IMR-90 (cell line): ENCODE measurements at regions not wholly inside any gene's neighbourhood (a gene's known extent, or its start where the extent isn't known, plus 50 kb on each side); places are given as distances from the start of the nearest gene placed in this dataset.

Experiments
- ATAC-seq: fragments of 200-7000 bp; cut with Tn5 transposase; 2 replicates; pipeline ENCODE4 v1.9.1; 2020; ENCODE audit warnings: low read depth, mild to moderate bottlenecking, moderate library complexity
- BruUV-seq: library from RNA; stranded (reverse); fragments of 400-500 nt; replicated peaks from 2 replicates; lab custom pipeline; 2021; lab: Mats Ljungman, UMichigan
- CTCF ChIA-PET: fragments of 300-600 bp; formaldehyde crosslinking; extraction: SDS; loops from one replicate; lab custom pipeline; 2021; ENCODE audit warnings: antibody characterized with exemption; lab: Yijun Ruan, JAX
- POLR2A ChIA-PET: fragments of 300-600 bp; sonication (Branson Sonifier 250); formaldehyde crosslinking; loops from one replicate; lab custom pipeline; 2022; ENCODE audit warnings: antibody characterized with exemption; ENCODE audit not compliant: unreplicated experiment; lab: Charles Lee
- DNase-seq: peaks from one replicate; pipeline ENCODE4 v3.0.0; 2013
- H2AFZ ChIP-seq: replicated peaks from 2 replicates; pipeline ENCODE3; 2013; ENCODE audit warnings: low read length, mild to moderate bottlenecking; ENCODE audit not compliant: poor library complexity
- H2AK5ac ChIP-seq: 2 replicates; pipeline ENCODE4 v1.6.1; 2013; ENCODE audit warnings: low read depth, low read length, inconsistent platforms
- H2AK9ac ChIP-seq: replicated peaks from 2 replicates; pipeline ENCODE3; 2013; ENCODE audit warnings: mild to moderate bottlenecking, low read depth, low read length, moderate library complexity; ENCODE audit not compliant: poor library complexity
- H2BK120ac ChIP-seq: 2 replicates; pipeline ENCODE4 v1.6.1; 2013; ENCODE audit warnings: low read depth, low read length, inconsistent platforms
- H2BK15ac ChIP-seq: 3 replicates; pipeline ENCODE4 v1.6.1; 2013; ENCODE audit warnings: low read depth, low read length, inconsistent platforms
- H2BK20ac ChIP-seq: 2 replicates; pipeline ENCODE4 v1.6.1; 2013; ENCODE audit warnings: low read depth, mild to moderate bottlenecking, inconsistent platforms, low read length, moderate library complexity
- H2BK5ac ChIP-seq: 2 replicates; pipeline ENCODE4 v1.6.1; 2013; ENCODE audit warnings: mild to moderate bottlenecking, low read depth, low read length, inconsistent platforms; ENCODE audit not compliant: poor library complexity, severe bottlenecking
- H3K14ac ChIP-seq: replicated peaks from 2 replicates; pipeline ENCODE4 v1.6.1; 2013; ENCODE audit warnings: low read depth, low read length, inconsistent platforms
- H3K18ac ChIP-seq: 2 replicates; pipeline ENCODE4 v1.6.1; 2013; ENCODE audit warnings: low read depth, low read length, control low read depth
- H3K23ac ChIP-seq: 2 replicates; pipeline ENCODE4 v1.6.1; 2013; ENCODE audit warnings: low read depth, low read length, inconsistent platforms
- H3K27ac ChIP-seq: 2 replicates; pipeline ENCODE4 v1.5.1; 2013; ENCODE audit warnings: mild to moderate bottlenecking, control low read depth, low read length; ENCODE audit not compliant: insufficient read depth
- H3K27me3 ChIP-seq: 2 replicates; pipeline ENCODE4 v1.6.1; 2013; ENCODE audit warnings: low read length; ENCODE audit not compliant: control insufficient read depth, insufficient read depth
- H3K36me3 ChIP-seq: 2 replicates; pipeline ENCODE4 v1.6.1; 2013; ENCODE audit warnings: low read length, mixed read lengths; ENCODE audit not compliant: control insufficient read depth, insufficient read depth
- H3K4ac ChIP-seq: 2 replicates; pipeline ENCODE4 v1.6.1; 2013; ENCODE audit warnings: low read depth, low read length, inconsistent platforms
- H3K4me1 ChIP-seq: 2 replicates; pipeline ENCODE4 v1.6.1; 2013; ENCODE audit warnings: low read length, mixed read lengths; ENCODE audit not compliant: control insufficient read depth, insufficient read depth
- H3K4me2 ChIP-seq: 2 replicates; pipeline ENCODE4 v1.6.1; 2013; ENCODE audit warnings: low read depth, mild to moderate bottlenecking, control low read depth, low read length, moderate library complexity
- H3K4me3 ChIP-seq: 2 replicates; pipeline ENCODE4 v1.5.1; 2013; ENCODE audit warnings: low read depth, mild to moderate bottlenecking, control low read depth, low read length, moderate library complexity; ENCODE audit not compliant: insufficient read depth
- H3K56ac ChIP-seq: 2 replicates; pipeline ENCODE4 v1.6.1; 2013; ENCODE audit warnings: low read length, inconsistent platforms; ENCODE audit not compliant: insufficient read depth; ENCODE audit errors: extremely low read depth
- H3K79me1 ChIP-seq, 2 experiments: 2 replicates each; pipeline ENCODE4 v1.6.1; 2013; ENCODE audit warnings: low read length in 2 of 2, inconsistent platforms in 1 of 2, low read depth in 1 of 2
- H3K9ac ChIP-seq: 2 replicates; pipeline ENCODE4 v1.6.1; 2013; ENCODE audit warnings: low read depth, low read length, control low read depth
- H3K9me1 ChIP-seq: 2 replicates; pipeline ENCODE4 v1.6.1; 2013; ENCODE audit warnings: low read length, inconsistent platforms; ENCODE audit not compliant: insufficient read depth
- H3K9me3 ChIP-seq: 2 replicates; pipeline ENCODE4 v1.6.1; 2013; ENCODE audit warnings: low read length; ENCODE audit not compliant: control insufficient read depth, insufficient read depth
- H4K20me1 ChIP-seq: 2 replicates; pipeline ENCODE4 v1.6.1; 2013; ENCODE audit warnings: low read length, inconsistent platforms; ENCODE audit not compliant: insufficient read depth
- H4K5ac ChIP-seq: 2 replicates; pipeline ENCODE4 v1.6.1; 2013; ENCODE audit warnings: mild to moderate bottlenecking, low read depth, low read length, control low read depth
- H4K8ac ChIP-seq, 2 experiments: 2 replicates each; pipeline ENCODE4 v1.6.1; 2013; ENCODE audit warnings: low read depth in 2 of 2, low read length in 2 of 2, control low read depth in 1 of 2, inconsistent platforms in 1 of 2
- H4K91ac ChIP-seq: 2 replicates; pipeline ENCODE4 v1.6.1; 2013; ENCODE audit warnings: low read depth, low read length, inconsistent platforms; ENCODE audit not compliant: insufficient read depth
- BHLHE40 ChIP-seq: fragments of 150-350 bp; IDR thresholded peaks from 2 replicates; pipeline ENCODE4 v1.6.1; 2016; ENCODE audit warnings: mild to moderate bottlenecking, low read depth, low read length
- CEBPB ChIP-seq: IDR thresholded peaks from 2 replicates; pipeline ENCODE4 v1.6.1; 2012; ENCODE audit warnings: low read depth, low read length, improper control_type of control experiment
- CHD1 ChIP-seq: IDR thresholded peaks from 2 replicates; pipeline ENCODE4 v1.6.1; 2012; ENCODE audit warnings: low read depth, low read length, improper control_type of control experiment
- ELK1 ChIP-seq: fragments of 150-350 bp; IDR thresholded peaks from 2 replicates; pipeline ENCODE4 v1.6.1; 2016; ENCODE audit warnings: low read depth, mild to moderate bottlenecking, low read length, moderate library complexity, borderline replicate concordance
- FOS ChIP-seq: fragments of 150-350 bp; IDR thresholded peaks from 2 replicates; pipeline ENCODE4 v1.6.1; 2016; ENCODE audit warnings: low read depth, low read length
- MAFK ChIP-seq: IDR thresholded peaks from 2 replicates; pipeline ENCODE4 v1.6.1; 2012; ENCODE audit warnings: low read depth, low read length, improper control_type of control experiment
- MAZ ChIP-seq: IDR thresholded peaks from 2 replicates; pipeline ENCODE4 v1.6.1; 2012; ENCODE audit warnings: low read depth, mild to moderate bottlenecking, low read length, improper control_type of control experiment, moderate library complexity, borderline replicate concordance
- MXI1 ChIP-seq: IDR thresholded peaks from 2 replicates; pipeline ENCODE4 v1.6.1; 2012; ENCODE audit warnings: low read depth, mild to moderate bottlenecking, low read length, moderate library complexity, borderline replicate concordance
- NFE2L2 ChIP-seq: fragments of 150-350 bp; IDR thresholded peaks from 2 replicates; pipeline ENCODE4 v1.6.1; 2016; ENCODE audit warnings: low read depth, mild to moderate bottlenecking, low read length
- POLR2A ChIP-seq: IDR thresholded peaks from 2 replicates; pipeline ENCODE4 v1.6.1; 2012; ENCODE audit warnings: mild to moderate bottlenecking, low read depth, low read length
- RAD21 ChIP-seq: IDR thresholded peaks from 2 replicates; pipeline ENCODE4 v1.6.1; 2012; ENCODE audit warnings: low read length, improper control_type of control experiment
- RCOR1 ChIP-seq: IDR thresholded peaks from 2 replicates; pipeline ENCODE4 v1.6.1; 2012; ENCODE audit warnings: mild to moderate bottlenecking, low read length, improper control_type of control experiment; ENCODE audit not compliant: insufficient replicate concordance
- RFX5 ChIP-seq: IDR thresholded peaks from 2 replicates; pipeline ENCODE4 v1.8.0; 2012; ENCODE audit warnings: low read depth, mild to moderate bottlenecking, low read length, moderate library complexity
- SMC3 ChIP-seq: fragments of 150-350 bp; IDR thresholded peaks from 2 replicates; pipeline ENCODE4 v1.6.1; 2016; ENCODE audit warnings: low read depth, mild to moderate bottlenecking, antibody characterized with exemption, low read length, moderate library complexity
- USF2 ChIP-seq: fragments of 150-350 bp; IDR thresholded peaks from 2 replicates; pipeline ENCODE4 v1.6.1; 2017; ENCODE audit warnings: mild to moderate bottlenecking, antibody characterized with exemption, low read length, low read depth
- dilution Hi-C: fragments of 300-500 bp; cut with HindIII; formaldehyde crosslinking; loops from one replicate; pipeline ENCODE4 v1.14.3; 2018; ENCODE audit warnings: low sequenced_read_pairs; ENCODE audit not compliant: unreplicated experiment
- in situ Hi-C: fragments of 300-500 bp; cut with MboI; formaldehyde crosslinking; loops from 3 replicates; pipeline ENCODE4 v1.14.3; 2019; ENCODE audit warnings: low sequenced_read_pairs, inconsistent platforms, mixed read lengths
- intact Hi-C: fragments of 100-400 bp; cut with micrococcal nuclease; formaldehyde crosslinking; loops from 2 replicates; pipeline ENCODE4 v1.10.0; 2022
- TF ChIP-seq, protein P1 (sequence below): conservative IDR thresholded peaks from 2 replicates; pipeline ENCODE4 v1.5.1; 2012; ENCODE audit warnings: mild to moderate bottlenecking, low read depth, low read length, improper control_type of control experiment

DNA sequence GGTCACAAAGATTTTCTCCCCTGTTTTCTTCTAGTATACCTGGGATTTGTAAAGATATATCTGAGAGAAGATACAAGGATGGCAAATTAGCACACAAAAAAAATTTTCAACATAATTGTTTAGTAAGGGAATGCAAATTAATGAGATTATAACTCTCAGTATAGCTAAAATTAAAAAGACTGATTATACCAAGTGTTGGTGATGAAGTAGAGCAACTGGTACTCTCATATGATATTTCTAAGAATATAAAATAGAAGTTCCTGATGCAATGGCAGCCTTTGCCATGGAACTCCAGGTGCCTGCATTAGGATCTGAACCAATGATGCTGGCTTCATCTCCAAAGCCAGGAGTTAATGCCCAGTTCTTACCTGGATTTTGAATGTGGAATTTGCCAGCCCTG, 51.4 kb upstream of the KIAA1217 start:
- no TSS peak for BruUV-seq
- no peak overlapping the region for H3K9ac ChIP-seq
- POLR2A ChIA-PET: no interaction called here
- DNase-seq: no peak
- no peaks in the 10 kb centered on the region for H4K20me1 ChIP-seq
- no peak overlapping the region for H3K18ac ChIP-seq
- H3K79me1 ChIP-seq: no peaks in the 10 kb centered on the region
- CTCF ChIA-PET: no interaction called here
- no peaks in the 10 kb centered on the region for H3K4me1 ChIP-seq
- no peak overlapping the region for H3K56ac ChIP-seq
- H3K23ac ChIP-seq: no peak overlapping the region
- no peak overlapping the region for H2BK15ac ChIP-seq
- no peak overlapping the region for H4K91ac ChIP-seq
- H2AFZ ChIP-seq: no peak overlapping the region
- no peaks in the 10 kb centered on the region; the same call in 1 of the 2 replicates for H3K9me3 ChIP-seq
- H2AK5ac ChIP-seq: no peak overlapping the region
- dilution Hi-C loops (no loop called here), in situ Hi-C loops (no loop called here), intact Hi-C loops (no loop called here)
- H3K4me2 ChIP-seq: no peak overlapping the region
- no peak overlapping the region for H3K27ac ChIP-seq
- TF ChIP-seq MAFK (no peak), FOS (no peak), NFE2L2 (no peak), POLR2A (no peak), MAZ (no peak), ELK1 (no peak), RAD21 (no peak), MXI1 (no peak), RFX5 (no peak), CEBPB (no peak), RCOR1 (no peak), CHD1 (no peak), BHLHE40 (no peak), USF2 (no peak), SMC3 (no peak)
- TF ChIP-seq, protein P1, sequence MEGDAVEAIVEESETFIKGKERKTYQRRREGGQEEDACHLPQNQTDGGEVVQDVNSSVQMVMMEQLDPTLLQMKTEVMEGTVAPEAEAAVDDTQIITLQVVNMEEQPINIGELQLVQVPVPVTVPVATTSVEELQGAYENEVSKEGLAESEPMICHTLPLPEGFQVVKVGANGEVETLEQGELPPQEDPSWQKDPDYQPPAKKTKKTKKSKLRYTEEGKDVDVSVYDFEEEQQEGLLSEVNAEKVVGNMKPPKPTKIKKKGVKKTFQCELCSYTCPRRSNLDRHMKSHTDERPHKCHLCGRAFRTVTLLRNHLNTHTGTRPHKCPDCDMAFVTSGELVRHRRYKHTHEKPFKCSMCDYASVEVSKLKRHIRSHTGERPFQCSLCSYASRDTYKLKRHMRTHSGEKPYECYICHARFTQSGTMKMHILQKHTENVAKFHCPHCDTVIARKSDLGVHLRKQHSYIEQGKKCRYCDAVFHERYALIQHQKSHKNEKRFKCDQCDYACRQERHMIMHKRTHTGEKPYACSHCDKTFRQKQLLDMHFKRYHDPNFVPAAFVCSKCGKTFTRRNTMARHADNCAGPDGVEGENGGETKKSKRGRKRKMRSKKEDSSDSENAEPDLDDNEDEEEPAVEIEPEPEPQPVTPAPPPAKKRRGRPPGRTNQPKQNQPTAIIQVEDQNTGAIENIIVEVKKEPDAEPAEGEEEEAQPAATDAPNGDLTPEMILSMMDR: no peak
- H3K4me3 ChIP-seq: no peak overlapping the region
- no peak overlapping the region for H3K4ac ChIP-seq
- H2AK9ac ChIP-seq: no peak overlapping the region
- no peak overlapping the region for H2BK120ac ChIP-seq
- no peak overlapping the region for H4K8ac ChIP-seq
- H4K5ac ChIP-seq: no peak overlapping the region
- no peak overlapping the region for H3K14ac ChIP-seq
- H3K9me1 ChIP-seq: no peaks in the 10 kb centered on the region
- no peak overlapping the region for H2BK20ac ChIP-seq
- no peak for ATAC-seq
- no peak overlapping the region for H2BK5ac ChIP-seq
- H3K27me3 ChIP-seq: no peaks in the 10 kb centered on the region
- no peaks in the 10 kb centered on the region for H3K36me3 ChIP-seq
